Mononuclear cell (primary cell): ENCODE measurements at regions not wholly inside any gene's neighbourhood (a gene's known extent, or its start where the extent isn't known, plus 50 kb on each side); places are given as distances from the start of the nearest gene placed in this dataset.

Experiments
- H3K27me3 ChIP-seq: 2 replicates; pipeline ENCODE4 v1.6.0; 2011; ENCODE audit warnings: low read length, control low read depth; ENCODE audit not compliant: insufficient read depth
- H3K4me1 ChIP-seq: 2 replicates; pipeline ENCODE4 v1.5.1; 2011; ENCODE audit warnings: mild to moderate bottlenecking, low read length, control low read depth; ENCODE audit not compliant: insufficient read depth
- H3K4me3 ChIP-seq: 2 replicates; pipeline ENCODE4 v1.5.1; 2011; ENCODE audit warnings: mild to moderate bottlenecking, low read length, moderate library complexity
- H3K9me3 ChIP-seq: 2 replicates; pipeline ENCODE4 v1.5.1; 2011; ENCODE audit warnings: low read depth, mild to moderate bottlenecking, control low read depth, low read length

GRCh38 chr22:27574002-27574366 is 227.6 kb downstream of the MN1 start:
- Histone ChIP-seq H3K9me3 (no peaks in the 10 kb centered on the region), H3K4me3 (no peak overlapping the region), H3K27me3 (no peaks in the 10 kb centered on the region), H3K4me1 (no peaks in the 10 kb centered on the region)

GRCh38 chr22:27574651-27575050 is 226.9 kb downstream of the MN1 start:
- H3K27me3 ChIP-seq, result no peaks in the 10 kb centered on the region
- no peaks in the 10 kb centered on the region for H3K9me3 ChIP-seq
- no peak overlapping the region for H3K4me3 ChIP-seq
- H3K4me1 ChIP-seq, result no peaks in the 10 kb centered on the region

GRCh38 chr22:27575348-27575747 is 226.2 kb downstream of the MN1 start:
- H3K27me3 ChIP-seq, result no peaks in the 10 kb centered on the region
- no peaks in the 10 kb centered on the region for H3K4me1 ChIP-seq
- no peaks in the 10 kb centered on the region for H3K9me3 ChIP-seq
- H3K4me3 ChIP-seq, result no peak overlapping the region

GRCh38 chr22:27576413-27576812 is 225.1 kb downstream of the MN1 start:
- no peaks in the 10 kb centered on the region for H3K27me3 ChIP-seq
- no peaks in the 10 kb centered on the region for H3K9me3 ChIP-seq
- H3K4me3 ChIP-seq, result no peak overlapping the region
- no peaks in the 10 kb centered on the region for H3K4me1 ChIP-seq

GRCh38 chr22:27576815-27577573 is 224.6 kb downstream of the MN1 start:
- H3K9me3 ChIP-seq, result no peaks in the 10 kb centered on the region
- H3K27me3 ChIP-seq, result no peaks in the 10 kb centered on the region
- H3K4me1 ChIP-seq, result no peaks in the 10 kb centered on the region
- H3K4me3 ChIP-seq, result no peak overlapping the region

GRCh38 chr22:27577574-27577969 is 224.0 kb downstream of the MN1 start:
- Histone ChIP-seq H3K4me3 (no peak overlapping the region), H3K27me3 (no peaks in the 10 kb centered on the region), H3K4me1 (no peaks in the 10 kb centered on the region), H3K9me3 (no peaks in the 10 kb centered on the region)

GRCh38 chr22:27578937-27579617 is 222.5 kb downstream of the MN1 start:
- Histone ChIP-seq H3K4me1 (no peaks in the 10 kb centered on the region), H3K27me3 (no peaks in the 10 kb centered on the region), H3K4me3 (no peak overlapping the region), H3K9me3 (no peaks in the 10 kb centered on the region)

GRCh38 chr22:27580311-27580897 is 221.2 kb downstream of the MN1 start:
- H3K9me3 ChIP-seq, result no peaks in the 10 kb centered on the region
- H3K4me1 ChIP-seq, result no peaks in the 10 kb centered on the region
- H3K4me3 ChIP-seq, result no peak overlapping the region
- H3K27me3 ChIP-seq, result no peaks in the 10 kb centered on the region

- Histone ChIP-seq H3K4me3 (no peak overlapping the region), H3K9me3 (no peaks in the 10 kb centered on the region), H3K4me1 (no peaks in the 10 kb centered on the region), H3K27me3 (no peaks in the 10 kb centered on the region)
These were observed 220.3 kb downstream of the MN1 start for GRCh38 chr22:27581236-27581635.

GRCh38 chr22:27581688-27582087 is 219.9 kb downstream of the MN1 start:
- Histone ChIP-seq H3K4me3 (no peak overlapping the region), H3K27me3 (no peaks in the 10 kb centered on the region), H3K9me3 (no peaks in the 10 kb centered on the region), H3K4me1 (no peaks in the 10 kb centered on the region)

GRCh38 chr22:27583856-27584255 is 217.7 kb downstream of the MN1 start:
- Histone ChIP-seq H3K9me3 (no peaks in the 10 kb centered on the region), H3K4me3 (no peak overlapping the region), H3K4me1 (no peaks in the 10 kb centered on the region), H3K27me3 (no peaks in the 10 kb centered on the region)

- Histone ChIP-seq H3K4me1 (no peaks in the 10 kb centered on the region), H3K9me3 (no peaks in the 10 kb centered on the region), H3K4me3 (no peak overlapping the region), H3K27me3 (no peaks in the 10 kb centered on the region)
These were observed 216.4 kb downstream of the MN1 start for GRCh38 chr22:27585141-27585540.

GRCh38 chr22:27588268-27588667 is 213.3 kb downstream of the MN1 start:
- Histone ChIP-seq H3K4me1 (no peaks in the 10 kb centered on the region), H3K4me3 (no peak overlapping the region), H3K9me3 (no peaks in the 10 kb centered on the region)

GRCh38 chr22:27588915-27589314 is 212.6 kb downstream of the MN1 start:
- no peak overlapping the region for H3K4me3 ChIP-seq
- no peaks in the 10 kb centered on the region for H3K27me3 ChIP-seq
- no peaks in the 10 kb centered on the region for H3K4me1 ChIP-seq
- no peaks in the 10 kb centered on the region for H3K9me3 ChIP-seq

More at GRCh38 chr22:27588268-27588667, 213.3 kb downstream of the MN1 start:
- H3K27me3 ChIP-seq, result no peaks in the 10 kb centered on the region

GRCh38 chr22:27591060-27591459 is 210.5 kb downstream of the MN1 start:
- Histone ChIP-seq H3K4me1 (no peaks in the 10 kb centered on the region), H3K27me3 (no peaks in the 10 kb centered on the region), H3K9me3 (no peaks in the 10 kb centered on the region), H3K4me3 (no peak overlapping the region)
